ENCODE measurements at regions not wholly inside any gene's neighbourhood (a gene's known extent, or its start where the extent isn't known, plus 50 kb on each side); places are given as distances from the start of the nearest gene placed in this dataset.
"Not testable (repeated sequence)": the region's sequence is repeated elsewhere in the genome, so short reads cannot be mapped to it uniquely, and the experiment has no call there.

DNA sequence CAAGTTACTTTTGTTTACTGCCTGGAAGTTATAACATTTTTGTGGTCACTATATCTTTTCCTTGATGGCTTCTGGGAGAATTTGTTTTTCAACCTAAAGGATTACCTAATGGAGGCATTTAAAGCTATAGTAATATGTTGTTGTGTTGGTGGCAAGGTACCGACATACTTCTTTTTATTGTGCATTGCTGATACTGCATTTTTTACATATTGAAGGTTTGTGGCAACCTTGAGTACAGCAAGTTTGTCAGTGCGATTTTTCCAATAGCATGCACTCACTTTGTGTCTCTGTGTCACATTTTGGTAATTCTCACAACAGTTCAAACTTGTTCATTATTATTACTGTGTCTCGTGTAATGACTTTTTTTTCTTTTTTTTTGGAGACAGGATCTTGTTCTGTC is 246.3 kb downstream of the LRRC70 start:
- H4K20me1 ChIP-seq (replicated peaks; ENCODE audit: control insufficient read depth, insufficient read depth, low read length), result no peaks in the 10 kb centered on the region
- no peaks in the 10 kb centered on the region for H3K4me1 ChIP-seq (replicated peaks in 1 of 2; ENCODE audit: control insufficient read depth in 2 of 2, insufficient read depth in 2 of 2, low read length in 2 of 2)
- H3K9me1 ChIP-seq (ENCODE audit: control insufficient read depth, insufficient read depth, low read length), result no peaks in the 10 kb centered on the region
- intact Hi-C loops (cut with micrococcal nuclease), result no loop called here
- no TSS peak for BruUV-seq (replicated peaks)
- ATAC-seq (no peak), DNase-seq (ENCODE audit: extremely low read depth in 1 of 4, low spot score in 3 of 4) (no peak), FAIRE-seq (no peak)
- WGBS (ENCODE audit: insufficient coverage, low coverage, missing lambda C conversion rate), result 2% methylated on average over 3 of the region's 3 CpGs
- H3K27ac ChIP-seq (ENCODE audit: extremely low read depth, low read depth, low read length), result no peak overlapping the region
- H3K4me3 ChIP-seq, result no peak overlapping the region
- no peaks in the 10 kb centered on the region for H3K9me3 ChIP-seq (replicated peaks; ENCODE audit: control insufficient read depth, insufficient read depth, low read depth, low read length)
- in situ Hi-C loops (cut with MboI), result no loop called here
- POLR2A ChIA-PET, result no interaction called here
- no peak overlapping the region for H3K9ac ChIP-seq (ENCODE audit: insufficient read depth in 1 of 2, low read depth in 2 of 2, low read length in 2 of 2)
- H3K36me3 ChIP-seq (ENCODE audit: control insufficient read depth, insufficient read depth, low read length), result no peaks in the 10 kb centered on the region
- no peak overlapping the region for H2AFZ ChIP-seq (ENCODE audit: low read depth, low read length)
- TF ChIP-seq POLR2G (IDR thresholded peaks at IDR 0.05; ENCODE audit: low read depth, low read length) (no peak), ZNF316 (IDR thresholded peaks at IDR 0.05) (peak; percentile 39; the same call in 1 of the 2 replicates)
- no peaks in the 10 kb centered on the region for H3K27me3 ChIP-seq (ENCODE audit: control insufficient read depth in 2 of 2, insufficient read depth in 2 of 2, low read length in 2 of 2)
- CTCF ChIA-PET (ENCODE audit: low intra/inter-chr PET ratio), result no interaction called here
- no peaks in the 10 kb centered on the region for H3K79me2 ChIP-seq (ENCODE audit: control insufficient read depth, insufficient read depth, low read length)
- no peak overlapping the region for H3K4me2 ChIP-seq (ENCODE audit: insufficient read depth, low read length)

DNA sequence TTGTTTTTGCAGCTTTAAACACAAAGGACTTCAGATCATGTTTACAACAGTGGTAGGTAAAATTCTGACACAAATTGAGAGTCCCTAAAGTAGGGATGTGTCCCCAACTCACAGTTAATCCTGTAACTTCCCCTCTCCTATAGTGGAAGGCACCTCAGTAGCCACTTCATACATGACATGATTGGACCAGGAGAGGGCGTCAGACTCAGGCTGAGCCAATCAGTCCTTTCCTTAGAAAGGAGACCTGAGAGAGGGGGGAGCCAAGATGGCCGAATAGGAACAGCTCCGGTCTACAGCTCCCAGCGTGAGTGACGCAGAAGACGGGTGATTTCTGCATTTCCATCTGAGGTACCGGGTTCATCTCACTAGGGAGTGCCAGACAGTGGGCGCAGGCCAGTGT is 238.4 kb downstream of the LRRC70 start:
- TF ChIP-seq, protein P1, sequence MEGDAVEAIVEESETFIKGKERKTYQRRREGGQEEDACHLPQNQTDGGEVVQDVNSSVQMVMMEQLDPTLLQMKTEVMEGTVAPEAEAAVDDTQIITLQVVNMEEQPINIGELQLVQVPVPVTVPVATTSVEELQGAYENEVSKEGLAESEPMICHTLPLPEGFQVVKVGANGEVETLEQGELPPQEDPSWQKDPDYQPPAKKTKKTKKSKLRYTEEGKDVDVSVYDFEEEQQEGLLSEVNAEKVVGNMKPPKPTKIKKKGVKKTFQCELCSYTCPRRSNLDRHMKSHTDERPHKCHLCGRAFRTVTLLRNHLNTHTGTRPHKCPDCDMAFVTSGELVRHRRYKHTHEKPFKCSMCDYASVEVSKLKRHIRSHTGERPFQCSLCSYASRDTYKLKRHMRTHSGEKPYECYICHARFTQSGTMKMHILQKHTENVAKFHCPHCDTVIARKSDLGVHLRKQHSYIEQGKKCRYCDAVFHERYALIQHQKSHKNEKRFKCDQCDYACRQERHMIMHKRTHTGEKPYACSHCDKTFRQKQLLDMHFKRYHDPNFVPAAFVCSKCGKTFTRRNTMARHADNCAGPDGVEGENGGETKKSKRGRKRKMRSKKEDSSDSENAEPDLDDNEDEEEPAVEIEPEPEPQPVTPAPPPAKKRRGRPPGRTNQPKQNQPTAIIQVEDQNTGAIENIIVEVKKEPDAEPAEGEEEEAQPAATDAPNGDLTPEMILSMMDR (IDR thresholded peaks at IDR 0.05 in 2 of 3, conservative IDR thresholded peaks at IDR 0.05 in 1 of 3; ENCODE audit: insufficient read depth in 2 of 3, low read depth in 1 of 3, low read length in 3 of 3), result peak in 1 of 3 experiments; percentile 14; a peak in 1 of 6 replicates
- TF ChIP-seq L3MBTL2 (IDR thresholded peaks at IDR 0.05) (0 out of 2 replicates have a peak, but pooled peaks have one; percentile 22), RAD21 (CRISPR knock-in tag; conservative IDR thresholded peaks at IDR 0.05 in 1 of 2, IDR thresholded peaks at IDR 0.05 in 1 of 2) (peak in 1 of 2 experiments; percentile 41; a peak in 1 of 4 replicates), YY1 (IDR thresholded peaks at IDR 0.05; ENCODE audit: borderline replicate concordance in 1 of 3, control insufficient read depth in 1 of 3, extremely low read depth in 1 of 3, insufficient read depth in 3 of 3, insufficient read length in 1 of 3, insufficient replicate concordance in 2 of 3, low read depth in 1 of 3, low read length in 2 of 3) (peak in 1 of 3 experiments; percentile 39)
- H3K9me3 ChIP-seq (replicated peaks; ENCODE audit: control insufficient read depth, insufficient read depth, low read depth, low read length), result not testable (repeated sequence)

More for the DNA sequence above, 238.4 kb downstream of the LRRC70 start:
- intact Hi-C loops (cut with micrococcal nuclease); BruUV-seq (replicated peaks); in situ Hi-C loops (cut with MboI); FAIRE-seq; H3K9me1 ChIP-seq (ENCODE audit: control insufficient read depth, insufficient read depth, low read length); H4K20me1 ChIP-seq (replicated peaks; ENCODE audit: control insufficient read depth, insufficient read depth, low read length); H2AFZ ChIP-seq (ENCODE audit: low read depth, low read length); H3K9ac ChIP-seq (ENCODE audit: insufficient read depth in 1 of 2, low read depth in 2 of 2, low read length in 2 of 2); H3K27ac ChIP-seq (ENCODE audit: extremely low read depth, low read depth, low read length); POLR2A ChIA-PET; H3K4me1 ChIP-seq (replicated peaks in 1 of 2; ENCODE audit: control insufficient read depth in 2 of 2, insufficient read depth in 2 of 2, low read length in 2 of 2); H3K4me3 ChIP-seq; H3K36me3 ChIP-seq (ENCODE audit: control insufficient read depth, insufficient read depth, low read length); CTCF ChIA-PET (ENCODE audit: low intra/inter-chr PET ratio); H3K27me3 ChIP-seq (ENCODE audit: control insufficient read depth in 2 of 2, insufficient read depth in 2 of 2, low read length in 2 of 2); H3K4me2 ChIP-seq (ENCODE audit: insufficient read depth, low read length); H3K79me2 ChIP-seq (ENCODE audit: control insufficient read depth, insufficient read depth, low read length): not testable (repeated sequence)
- DNase-seq (ENCODE audit: extremely low read depth in 1 of 4, low spot score in 3 of 4) (peak; percentile 37 to 49 (median 40)), ATAC-seq (peak; percentile 86)
- WGBS (ENCODE audit: insufficient coverage, low coverage, missing lambda C conversion rate), result 6% methylated on average over 3 of the region's 8 CpGs

All from K562 (cell line).